ENCODE measurements at regions not wholly inside any gene's neighbourhood (a gene's known extent, or its start where the extent isn't known, plus 50 kb on each side); places are given as distances from the start of the nearest gene placed in this dataset.

DNA sequence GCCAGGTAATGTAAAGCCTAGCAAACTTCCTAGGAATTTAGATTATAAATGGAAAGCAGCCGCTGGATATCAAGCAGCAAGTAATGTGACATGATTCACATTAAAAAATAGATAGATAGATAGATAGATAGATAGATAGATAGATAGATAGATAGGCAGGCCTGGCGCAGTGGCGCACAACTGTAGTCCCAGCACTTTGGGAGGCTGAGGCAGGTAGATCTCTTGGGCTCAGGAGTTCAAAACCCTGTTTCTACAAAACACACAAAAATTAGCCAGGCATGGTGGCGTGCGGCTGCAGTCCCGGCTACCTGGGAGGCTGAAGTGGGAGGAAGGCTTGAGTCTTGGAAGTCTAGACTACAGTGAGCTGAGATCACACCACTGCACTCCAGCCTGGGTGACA lies 236.9 kb downstream of the SLITRK6 start:
- no peak for DNase-seq (ENCODE audit: low read depth in 2 of 2)
- no peak for TF ChIP-seq EZH2 (IDR thresholded peaks at IDR 0.05; ENCODE audit: low read length, missing control alignments)
- TF ChIP-seq CTCF (conservative IDR thresholded peaks at IDR 0.05 in 1 of 2, IDR thresholded peaks at IDR 0.05 in 1 of 2; ENCODE audit: low read depth in 1 of 2, low read length in 2 of 2): no peak
- Histone ChIP-seq H3K4me2 (ENCODE audit: extremely low read depth, insufficient read depth, low read length) (no peak overlapping the region), H2AFZ (ENCODE audit: low read length) (no peak overlapping the region), H3K4me1 (ENCODE audit: control insufficient read depth, extremely low read depth, insufficient read depth, low read length) (no peaks in the 10 kb centered on the region), H3K4me3 (replicated peaks in 1 of 4; ENCODE audit: control extremely low read depth in 1 of 4, insufficient read depth in 1 of 4, low read depth in 3 of 4, low read length in 4 of 4) (no peak overlapping the region), H3K27ac (ENCODE audit: insufficient read depth, low read length) (no peak overlapping the region), H3K79me2 (ENCODE audit: control insufficient read depth, insufficient read depth, low read length) (no peaks in the 10 kb centered on the region), H3K27me3 (ENCODE audit: control insufficient read depth, insufficient read depth, low read length) (no peaks in the 10 kb centered on the region), H3K9ac (ENCODE audit: insufficient read depth, low read length) (no peak overlapping the region), H3K36me3 (ENCODE audit: control insufficient read depth, insufficient read depth, low read length) (no peaks in the 10 kb centered on the region), H4K20me1 (ENCODE audit: control insufficient read depth, extremely low read depth, insufficient read depth, low read length) (no peaks in the 10 kb centered on the region), H3K9me3 (ENCODE audit: control insufficient read depth, insufficient read depth, low read depth, low read length) (no peaks in the 10 kb centered on the region)

- Histone ChIP-seq H3K4me1 (ENCODE audit: control insufficient read depth, extremely low read depth, insufficient read depth, low read length) (no peaks in the 10 kb centered on the region), H4K20me1 (ENCODE audit: control insufficient read depth, extremely low read depth, insufficient read depth, low read length) (no peaks in the 10 kb centered on the region), H3K4me2 (ENCODE audit: extremely low read depth, insufficient read depth, low read length) (no peak overlapping the region), H3K27ac (ENCODE audit: insufficient read depth, low read length) (no peak overlapping the region), H3K79me2 (ENCODE audit: control insufficient read depth, insufficient read depth, low read length) (no peaks in the 10 kb centered on the region), H3K27me3 (ENCODE audit: control insufficient read depth, insufficient read depth, low read length) (no peaks in the 10 kb centered on the region), H2AFZ (ENCODE audit: low read length) (peak overlapping the region; percentile 63), H3K36me3 (ENCODE audit: control insufficient read depth, insufficient read depth, low read length) (no peaks in the 10 kb centered on the region), H3K9ac (ENCODE audit: insufficient read depth, low read length) (no peak overlapping the region), H3K9me3 (ENCODE audit: control insufficient read depth, insufficient read depth, low read depth, low read length) (no peaks in the 10 kb centered on the region), H3K4me3 (replicated peaks in 1 of 4; ENCODE audit: control extremely low read depth in 1 of 4, insufficient read depth in 1 of 4, low read depth in 3 of 4, low read length in 4 of 4) (no peak overlapping the region)
- DNase-seq (ENCODE audit: low read depth in 2 of 2): peak in 1 of 2 donors; percentile 15
- TF ChIP-seq EZH2 (IDR thresholded peaks at IDR 0.05; ENCODE audit: low read length, missing control alignments) (no peak), CTCF (conservative IDR thresholded peaks at IDR 0.05 in 1 of 2, IDR thresholded peaks at IDR 0.05 in 1 of 2; ENCODE audit: low read depth in 1 of 2, low read length in 2 of 2) (no peak)
Measured at GRCh38 chr13:85557691-85558467, 241.3 kb downstream of the SLITRK6 start.

DNA sequence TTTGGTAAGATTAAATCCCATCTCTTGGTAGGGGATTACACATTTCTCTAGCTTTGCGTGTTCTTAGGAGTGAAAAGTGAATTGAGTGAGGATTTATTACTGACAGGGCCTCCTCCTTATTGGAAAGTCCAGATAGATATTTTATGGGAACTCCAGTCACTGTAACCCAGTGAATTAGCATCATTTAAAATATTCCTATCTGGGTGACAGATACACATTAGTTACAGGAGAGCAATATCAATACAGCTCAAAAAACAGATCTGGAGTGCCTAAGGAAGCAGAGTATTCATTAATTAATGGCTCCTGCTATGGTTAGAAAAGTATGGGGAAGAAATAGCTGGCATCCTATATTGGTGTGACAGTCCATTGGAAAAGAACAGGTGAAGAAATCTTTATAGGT lies 248.2 kb downstream of the SLITRK6 start:
- Histone ChIP-seq H3K4me3 (replicated peaks in 1 of 4; ENCODE audit: control extremely low read depth in 1 of 4, insufficient read depth in 1 of 4, low read depth in 3 of 4, low read length in 4 of 4) (no peak overlapping the region), H4K20me1 (ENCODE audit: control insufficient read depth, extremely low read depth, insufficient read depth, low read length) (no peaks in the 10 kb centered on the region), H3K4me1 (ENCODE audit: control insufficient read depth, extremely low read depth, insufficient read depth, low read length) (no peaks in the 10 kb centered on the region), H3K27ac (ENCODE audit: insufficient read depth, low read length) (no peak overlapping the region), H3K36me3 (ENCODE audit: control insufficient read depth, insufficient read depth, low read length) (no peaks in the 10 kb centered on the region), H3K27me3 (ENCODE audit: control insufficient read depth, insufficient read depth, low read length) (no peaks in the 10 kb centered on the region), H3K9me3 (ENCODE audit: control insufficient read depth, insufficient read depth, low read depth, low read length) (no peaks in the 10 kb centered on the region), H3K79me2 (ENCODE audit: control insufficient read depth, insufficient read depth, low read length) (no peaks in the 10 kb centered on the region), H3K9ac (ENCODE audit: insufficient read depth, low read length) (no peak overlapping the region), H2AFZ (ENCODE audit: low read length) (no peak overlapping the region), H3K4me2 (ENCODE audit: extremely low read depth, insufficient read depth, low read length) (no peak overlapping the region)
- no peak for DNase-seq (ENCODE audit: low read depth in 2 of 2)
- TF ChIP-seq CTCF (conservative IDR thresholded peaks at IDR 0.05 in 1 of 2, IDR thresholded peaks at IDR 0.05 in 1 of 2; ENCODE audit: low read depth in 1 of 2, low read length in 2 of 2) (no peak), EZH2 (IDR thresholded peaks at IDR 0.05; ENCODE audit: low read length, missing control alignments) (no peak)
